OCI-LY3 (cell line): ENCODE measurements at regions not wholly inside any gene's neighbourhood (a gene's known extent, or its start where the extent isn't known, plus 50 kb on each side); places are given as distances from the start of the nearest gene placed in this dataset.

Experiments
- EZH2phosphoT487 ChIP-seq: fragments of 200-600 bp; shearing (Covaris generic); IDR thresholded peaks from 2 replicates; pipeline ENCODE4 v1.6.1; 2018; ENCODE audit warnings: antibody characterized with exemption, mixed run types, low read depth
- TF ChIP-seq, protein P1 (sequence below): fragments of 200-600, 300-600 bp; sonication (generic); IDR thresholded peaks from 2 replicates; pipeline ENCODE4 v1.5.1; 2014; ENCODE audit warnings: antibody characterized with exemption, low read length, low read depth

DNA sequence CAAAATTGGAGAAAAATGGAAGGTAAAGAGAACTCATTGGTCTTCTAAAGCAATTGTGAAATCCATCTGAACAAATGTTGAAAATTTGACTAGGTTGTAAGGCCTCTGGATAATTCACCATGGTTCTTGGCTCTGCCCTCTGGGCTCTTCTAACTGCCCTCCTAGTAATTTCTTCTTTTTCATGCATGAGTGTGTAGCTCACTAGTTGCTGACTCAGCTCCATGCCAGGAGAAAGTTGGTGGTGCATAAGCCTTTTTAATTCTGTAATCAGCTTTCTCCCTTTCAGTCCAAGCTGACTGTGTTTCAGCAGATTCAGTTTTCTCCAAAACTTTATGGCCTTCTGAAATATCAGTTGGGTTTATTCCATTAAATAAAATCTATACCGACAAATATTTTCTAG is 877.8 kb upstream of the ATXN7L3B start:
- TF ChIP-seq, protein P1, sequence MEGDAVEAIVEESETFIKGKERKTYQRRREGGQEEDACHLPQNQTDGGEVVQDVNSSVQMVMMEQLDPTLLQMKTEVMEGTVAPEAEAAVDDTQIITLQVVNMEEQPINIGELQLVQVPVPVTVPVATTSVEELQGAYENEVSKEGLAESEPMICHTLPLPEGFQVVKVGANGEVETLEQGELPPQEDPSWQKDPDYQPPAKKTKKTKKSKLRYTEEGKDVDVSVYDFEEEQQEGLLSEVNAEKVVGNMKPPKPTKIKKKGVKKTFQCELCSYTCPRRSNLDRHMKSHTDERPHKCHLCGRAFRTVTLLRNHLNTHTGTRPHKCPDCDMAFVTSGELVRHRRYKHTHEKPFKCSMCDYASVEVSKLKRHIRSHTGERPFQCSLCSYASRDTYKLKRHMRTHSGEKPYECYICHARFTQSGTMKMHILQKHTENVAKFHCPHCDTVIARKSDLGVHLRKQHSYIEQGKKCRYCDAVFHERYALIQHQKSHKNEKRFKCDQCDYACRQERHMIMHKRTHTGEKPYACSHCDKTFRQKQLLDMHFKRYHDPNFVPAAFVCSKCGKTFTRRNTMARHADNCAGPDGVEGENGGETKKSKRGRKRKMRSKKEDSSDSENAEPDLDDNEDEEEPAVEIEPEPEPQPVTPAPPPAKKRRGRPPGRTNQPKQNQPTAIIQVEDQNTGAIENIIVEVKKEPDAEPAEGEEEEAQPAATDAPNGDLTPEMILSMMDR: no peak
- TF ChIP-seq EZH2phosphoT487: no peak
